Neural crest cell (in vitro differentiated cells): ENCODE measurements at regions not wholly inside any gene's neighbourhood (a gene's known extent, or its start where the extent isn't known, plus 50 kb on each side); places are given as distances from the start of the nearest gene placed in this dataset.

Experiments used
- DNase-seq: peaks from one replicate; pipeline ENCODE4 v3.0.0; 2021; ENCODE audit warnings: low read depth, mixed read lengths, low spot score
- H3K27ac Mint-ChIP-seq: one replicate; pipeline ENCODE4 v1.8.0; 2021; ENCODE audit warnings: mild to moderate bottlenecking, mixed read lengths; ENCODE audit not compliant: unreplicated experiment
- H3K27me3 Mint-ChIP-seq: 2 replicates; pipeline ENCODE4 v1.8.0; 2021; ENCODE audit warnings: low read depth, mild to moderate bottlenecking, mixed read lengths
- H3K36me3 Mint-ChIP-seq: 2 replicates; pipeline ENCODE4 v1.8.0; 2021; ENCODE audit warnings: low read depth, mild to moderate bottlenecking, mixed read lengths
- H3K4me1 Mint-ChIP-seq: 2 replicates; pipeline ENCODE4 v1.8.0; 2021; ENCODE audit warnings: mixed read lengths
- H3K4me3 Mint-ChIP-seq: one replicate; pipeline ENCODE4 v1.8.0; 2021; ENCODE audit warnings: mild to moderate bottlenecking, mixed read lengths
- H3K9me3 Mint-ChIP-seq: 2 replicates; pipeline ENCODE4 v1.8.0; 2021; ENCODE audit warnings: mixed read lengths
- TF ChIP-seq, protein P1 (sequence below): fragments of 200-600 bp; sonication (generic); conservative IDR thresholded peaks from 2 replicates; pipeline ENCODE4 v1.5.0; 2021; ENCODE audit warnings: antibody characterized with exemption, mild to moderate bottlenecking

DNA sequence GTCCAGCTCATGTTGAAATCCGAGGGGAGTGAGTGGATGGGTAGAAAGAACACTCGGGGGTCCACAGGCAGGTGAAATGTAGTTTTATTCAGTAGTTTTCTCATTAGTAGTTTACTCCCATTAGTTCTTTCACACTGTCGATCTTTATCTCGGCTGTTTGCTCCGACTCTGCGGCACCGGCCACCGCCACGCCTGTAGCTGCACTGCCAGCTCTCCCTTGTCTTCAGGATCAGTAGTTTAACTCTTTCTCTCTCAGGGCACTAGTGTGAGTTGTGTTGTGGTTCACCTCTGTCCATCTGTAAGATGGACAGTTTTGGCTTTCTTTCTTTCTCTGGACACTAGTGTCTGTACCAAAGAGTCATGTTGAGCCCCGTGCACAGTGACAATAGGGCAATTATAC, 195.7 kb downstream of the LMBRD1 start:
- no peak for DNase-seq
- no peaks in the 10 kb centered on the region for H3K27me3 Mint-ChIP-seq
- no peaks in the 10 kb centered on the region for H3K36me3 Mint-ChIP-seq
- H3K4me3 Mint-ChIP-seq = no peak overlapping the region
- no peak overlapping the region for H3K27ac Mint-ChIP-seq
- H3K4me1 Mint-ChIP-seq = no peaks in the 10 kb centered on the region
- no peaks in the 10 kb centered on the region for H3K9me3 Mint-ChIP-seq
- TF ChIP-seq, protein P1, sequence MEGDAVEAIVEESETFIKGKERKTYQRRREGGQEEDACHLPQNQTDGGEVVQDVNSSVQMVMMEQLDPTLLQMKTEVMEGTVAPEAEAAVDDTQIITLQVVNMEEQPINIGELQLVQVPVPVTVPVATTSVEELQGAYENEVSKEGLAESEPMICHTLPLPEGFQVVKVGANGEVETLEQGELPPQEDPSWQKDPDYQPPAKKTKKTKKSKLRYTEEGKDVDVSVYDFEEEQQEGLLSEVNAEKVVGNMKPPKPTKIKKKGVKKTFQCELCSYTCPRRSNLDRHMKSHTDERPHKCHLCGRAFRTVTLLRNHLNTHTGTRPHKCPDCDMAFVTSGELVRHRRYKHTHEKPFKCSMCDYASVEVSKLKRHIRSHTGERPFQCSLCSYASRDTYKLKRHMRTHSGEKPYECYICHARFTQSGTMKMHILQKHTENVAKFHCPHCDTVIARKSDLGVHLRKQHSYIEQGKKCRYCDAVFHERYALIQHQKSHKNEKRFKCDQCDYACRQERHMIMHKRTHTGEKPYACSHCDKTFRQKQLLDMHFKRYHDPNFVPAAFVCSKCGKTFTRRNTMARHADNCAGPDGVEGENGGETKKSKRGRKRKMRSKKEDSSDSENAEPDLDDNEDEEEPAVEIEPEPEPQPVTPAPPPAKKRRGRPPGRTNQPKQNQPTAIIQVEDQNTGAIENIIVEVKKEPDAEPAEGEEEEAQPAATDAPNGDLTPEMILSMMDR = no peak

DNA sequence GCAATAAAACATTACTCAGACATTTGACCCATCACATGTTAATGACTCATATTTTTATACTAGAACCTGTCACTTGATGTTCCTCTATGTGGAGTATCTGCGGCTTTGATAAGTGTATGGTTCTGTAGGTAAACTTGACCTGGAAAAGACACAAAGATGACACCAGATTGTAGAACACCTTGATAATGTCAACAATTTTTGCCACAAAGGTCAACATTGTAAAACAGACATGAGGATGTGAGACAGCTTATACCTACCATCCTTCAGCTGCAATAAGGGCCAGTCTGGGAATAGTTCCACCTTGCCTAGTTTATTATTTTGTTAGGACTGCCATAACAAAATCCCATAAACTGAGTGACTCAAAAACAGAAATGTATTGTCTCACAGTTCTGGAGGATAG, 202.4 kb downstream of the LMBRD1 start:
- TF ChIP-seq, protein P1 = no peak
- no peak for DNase-seq
- Mint-ChIP-seq H3K27ac (no peak overlapping the region), H3K4me3 (no peak overlapping the region), H3K36me3 (no peaks in the 10 kb centered on the region), H3K27me3 (no peaks in the 10 kb centered on the region), H3K4me1 (no peaks in the 10 kb centered on the region), H3K9me3 (no peaks in the 10 kb centered on the region)

DNA sequence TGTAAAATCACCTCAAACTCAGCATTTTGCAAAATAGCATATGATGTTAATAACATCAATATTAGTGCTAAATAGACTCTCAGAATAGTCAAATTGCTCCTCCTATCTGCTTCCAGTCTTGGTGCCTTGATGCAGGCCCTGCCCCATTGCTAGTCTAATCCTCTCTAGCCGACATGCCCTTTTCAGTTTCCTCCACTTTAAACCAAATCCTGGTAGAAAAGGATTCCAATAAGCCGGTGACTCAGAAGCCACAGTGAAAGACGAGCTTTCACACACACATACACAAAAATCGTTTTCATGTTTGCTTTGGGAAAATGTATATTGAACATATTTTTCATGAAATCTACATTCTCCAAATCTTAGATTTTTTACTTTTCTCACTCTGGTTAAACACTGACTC, 203.1 kb downstream of the LMBRD1 start:
- Mint-ChIP-seq H3K9me3 (no peaks in the 10 kb centered on the region), H3K36me3 (no peaks in the 10 kb centered on the region), H3K27ac (no peak overlapping the region), H3K27me3 (no peaks in the 10 kb centered on the region), H3K4me3 (no peak overlapping the region), H3K4me1 (no peaks in the 10 kb centered on the region)
- DNase-seq = no peak
- TF ChIP-seq, protein P1 = no peak

DNA sequence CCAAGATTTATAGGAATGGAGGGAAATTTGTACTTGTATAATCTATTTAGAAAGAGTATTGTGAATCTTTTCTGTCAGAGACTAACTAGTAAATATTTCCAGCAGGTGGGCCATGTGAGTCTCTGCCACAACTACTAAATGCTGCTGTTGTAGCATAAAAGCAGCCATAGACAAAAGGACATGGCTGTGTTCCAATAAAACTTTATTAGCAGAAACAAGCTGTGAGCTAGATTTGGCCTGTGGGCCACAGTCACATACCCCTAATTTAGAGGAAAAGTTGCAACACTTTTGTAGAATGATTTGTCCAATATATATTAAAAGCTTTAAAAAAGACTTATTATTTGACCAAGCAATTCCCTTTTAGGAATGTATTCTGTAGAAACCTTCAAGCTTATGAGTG, 207.2 kb downstream of the LMBRD1 start:
- H3K4me1 Mint-ChIP-seq = peaks cover 8% of the 10 kb centered on the region
- H3K27ac Mint-ChIP-seq = no peak overlapping the region
- DNase-seq = no peak
- no peak overlapping the region for H3K4me3 Mint-ChIP-seq
- no peaks in the 10 kb centered on the region for H3K36me3 Mint-ChIP-seq
- no peaks in the 10 kb centered on the region for H3K27me3 Mint-ChIP-seq
- no peaks in the 10 kb centered on the region for H3K9me3 Mint-ChIP-seq
- TF ChIP-seq, protein P1 = no peak

DNA sequence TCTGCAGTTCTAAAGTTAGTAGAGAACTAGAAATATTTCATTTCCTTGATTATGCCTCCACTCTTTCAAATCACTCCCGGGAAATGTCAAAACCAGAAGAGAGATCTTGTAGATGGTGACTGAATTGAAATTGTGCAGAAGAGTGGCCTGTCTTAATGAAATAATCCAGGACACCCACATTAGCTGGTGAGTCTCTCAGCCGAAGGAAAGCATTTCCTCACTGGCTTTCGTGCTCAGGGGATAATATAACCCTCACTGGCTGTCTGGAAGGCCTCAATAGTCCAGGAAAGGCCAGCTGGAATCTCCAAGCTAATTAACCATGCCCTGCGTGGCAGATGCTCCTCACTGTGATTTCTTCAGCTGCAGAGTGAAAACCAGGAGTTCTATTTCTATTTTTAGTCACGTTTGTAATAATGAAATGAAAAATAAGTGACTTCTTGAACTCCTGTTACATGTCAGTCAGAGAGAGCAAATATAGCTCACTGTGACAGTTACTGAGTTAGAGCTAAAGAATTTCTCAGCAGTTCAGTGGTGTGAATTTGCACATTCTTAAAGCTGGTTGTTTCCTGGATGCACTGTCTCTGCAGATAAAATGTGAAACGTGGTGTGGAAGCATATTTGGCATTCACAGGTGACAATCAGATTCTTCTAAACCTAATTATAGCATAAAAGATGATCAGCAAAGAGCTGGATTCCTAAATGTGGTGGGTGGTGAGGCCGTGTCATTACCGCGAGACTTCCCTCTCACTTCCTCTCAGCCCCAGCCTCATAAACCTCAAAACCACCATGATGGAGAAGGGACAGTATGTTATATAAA, 211.7 kb downstream of the LMBRD1 start:
- TF ChIP-seq, protein P1 = no peak
- Mint-ChIP-seq H3K27ac (no peak overlapping the region), H3K36me3 (no peaks in the 10 kb centered on the region), H3K4me3 (no peak overlapping the region), H3K27me3 (no peaks in the 10 kb centered on the region), H3K4me1 (peaks cover 9% of the 10 kb centered on the region), H3K9me3 (no peaks in the 10 kb centered on the region)
- DNase-seq = no peak
